ENCODE measurements at regions not wholly inside any gene's neighbourhood (a gene's known extent, or its start where the extent isn't known, plus 50 kb on each side); places are given as distances from the start of the nearest gene placed in this dataset.
A peak's percentile ranks its signal among the peaks of the same experiment; 100 is the strongest.
"Not testable (repeated sequence)": the region's sequence is repeated elsewhere in the genome, so short reads cannot be mapped to it uniquely, and the experiment has no call there.

GRCh38 chrX:74065831-74066390 lies 213.4 kb upstream of the XIST start:
- no peak for DNase-seq (ENCODE audit: low spot score)

GRCh38 chrX:74063426-74064155 lies 211.1 kb upstream of the XIST start:
- no peak for DNase-seq (ENCODE audit: low spot score)

GRCh38 chrX:74061879-74062278 lies 209.4 kb upstream of the XIST start:
- DNase-seq (ENCODE audit: low spot score): no peak

- DNase-seq (ENCODE audit: low spot score): no peak
Observed at GRCh38 chrX:74049126-74049525, 196.6 kb upstream of the XIST start.

GRCh38 chrX:74034066-74034465 lies 181.6 kb upstream of the XIST start:
- DNase-seq (ENCODE audit: low spot score): not testable (repeated sequence)

- not testable (repeated sequence) for DNase-seq (ENCODE audit: low spot score)
Observed at GRCh38 chrX:74031527-74031926, 179.0 kb upstream of the XIST start.

GRCh38 chrX:74030766-74031165 lies 178.3 kb upstream of the XIST start:
- DNase-seq (ENCODE audit: low spot score): not testable (repeated sequence)

GRCh38 chrX:74025145-74025544 lies 172.6 kb upstream of the XIST start:
- DNase-seq (ENCODE audit: low spot score): not testable (repeated sequence)

GRCh38 chrX:74023203-74023602 lies 170.7 kb upstream of the XIST start:
- DNase-seq (ENCODE audit: low spot score): no peak

GRCh38 chrX:74018253-74018652 lies 165.7 kb upstream of the XIST start:
- DNase-seq (ENCODE audit: low spot score): no peak

- peak; percentile 51 for DNase-seq (ENCODE audit: low spot score)
Observed at GRCh38 chrX:74015379-74016019, 163.0 kb upstream of the XIST start.

GRCh38 chrX:74009041-74009440 lies 156.5 kb upstream of the XIST start:
- no peak for DNase-seq (ENCODE audit: low spot score)

- DNase-seq (ENCODE audit: low spot score): no peak
Observed at GRCh38 chrX:73992019-73992418, 139.5 kb upstream of the XIST start.

- no peak for DNase-seq (ENCODE audit: low spot score)
Observed at GRCh38 chrX:73987166-73987565, 134.7 kb upstream of the XIST start.

- DNase-seq (ENCODE audit: low spot score): no peak
Observed at GRCh38 chrX:73979551-73980131, 127.1 kb upstream of the XIST start.

GRCh38 chrX:73977542-73978169 lies 125.1 kb upstream of the XIST start:
- no peak for DNase-seq (ENCODE audit: low spot score)

GRCh38 chrX:73967461-73967860 lies 114.9 kb upstream of the XIST start:
- not testable (repeated sequence) for DNase-seq (ENCODE audit: low spot score)

GRCh38 chrX:73965833-73966232 lies 113.3 kb upstream of the XIST start:
- DNase-seq (ENCODE audit: low spot score): no peak

GRCh38 chrX:73964579-73964978 lies 112.1 kb upstream of the XIST start:
- DNase-seq (ENCODE audit: low spot score): no peak

- DNase-seq (ENCODE audit: low spot score): no peak
Observed at GRCh38 chrX:73963682-73964081, 111.2 kb upstream of the XIST start.

GRCh38 chrX:73962948-73963347 lies 110.4 kb upstream of the XIST start:
- no peak for DNase-seq (ENCODE audit: low spot score)

- DNase-seq (ENCODE audit: low spot score): not testable (repeated sequence)
Observed at GRCh38 chrX:73961867-73962266, 109.4 kb upstream of the XIST start.

- DNase-seq (ENCODE audit: low spot score): peak; percentile 1
Observed at GRCh38 chrX:73944563-73944908, 92.0 kb upstream of the XIST start.

Measured in LoVo (cell line).